Kidney epithelial cell (primary cell): ENCODE measurements at regions not wholly inside any gene's neighbourhood (a gene's known extent, or its start where the extent isn't known, plus 50 kb on each side); places are given as distances from the start of the nearest gene placed in this dataset.

ENCODE experiments used
- DNase-seq: peaks from one replicate; pipeline ENCODE4 v3.0.0-alpha.2; 2010; ENCODE audit warnings: low read depth
- H3K27me3 ChIP-seq: 2 replicates; pipeline ENCODE4 v1.6.0; 2011; ENCODE audit warnings: low read length; ENCODE audit not compliant: control insufficient read depth, insufficient read depth
- H3K36me3 ChIP-seq: 2 replicates; pipeline ENCODE4 v1.5.1; 2011; ENCODE audit warnings: low read length; ENCODE audit not compliant: control insufficient read depth, insufficient read depth
- H3K4me3 ChIP-seq: 2 replicates; pipeline ENCODE4 v1.5.1; 2011; ENCODE audit warnings: low read depth, mild to moderate bottlenecking, control low read depth, low read length
- TF ChIP-seq, protein P1 (sequence below): IDR thresholded peaks from 2 replicates; pipeline ENCODE4 v1.5.1; 2011; ENCODE audit warnings: mild to moderate bottlenecking, moderate library complexity, low read length, control low read depth, inconsistent platforms; ENCODE audit not compliant: insufficient read depth, poor library complexity, severe bottlenecking

- Histone ChIP-seq H3K27me3 (no peaks in the 10 kb centered on the region), H3K36me3 (no peaks in the 10 kb centered on the region), H3K4me3 (no peak overlapping the region)
- TF ChIP-seq, protein P1, sequence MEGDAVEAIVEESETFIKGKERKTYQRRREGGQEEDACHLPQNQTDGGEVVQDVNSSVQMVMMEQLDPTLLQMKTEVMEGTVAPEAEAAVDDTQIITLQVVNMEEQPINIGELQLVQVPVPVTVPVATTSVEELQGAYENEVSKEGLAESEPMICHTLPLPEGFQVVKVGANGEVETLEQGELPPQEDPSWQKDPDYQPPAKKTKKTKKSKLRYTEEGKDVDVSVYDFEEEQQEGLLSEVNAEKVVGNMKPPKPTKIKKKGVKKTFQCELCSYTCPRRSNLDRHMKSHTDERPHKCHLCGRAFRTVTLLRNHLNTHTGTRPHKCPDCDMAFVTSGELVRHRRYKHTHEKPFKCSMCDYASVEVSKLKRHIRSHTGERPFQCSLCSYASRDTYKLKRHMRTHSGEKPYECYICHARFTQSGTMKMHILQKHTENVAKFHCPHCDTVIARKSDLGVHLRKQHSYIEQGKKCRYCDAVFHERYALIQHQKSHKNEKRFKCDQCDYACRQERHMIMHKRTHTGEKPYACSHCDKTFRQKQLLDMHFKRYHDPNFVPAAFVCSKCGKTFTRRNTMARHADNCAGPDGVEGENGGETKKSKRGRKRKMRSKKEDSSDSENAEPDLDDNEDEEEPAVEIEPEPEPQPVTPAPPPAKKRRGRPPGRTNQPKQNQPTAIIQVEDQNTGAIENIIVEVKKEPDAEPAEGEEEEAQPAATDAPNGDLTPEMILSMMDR, result peak; percentile 84
- DNase-seq, result peak; percentile 57
Observed at GRCh38 chr6:141562851-141563763, 569.6 kb upstream of the GJE1 start.

GRCh38 chr6:141562186-141562811, 570.4 kb upstream of the GJE1 start:
- H3K36me3 ChIP-seq, result no peaks in the 10 kb centered on the region
- H3K27me3 ChIP-seq, result no peaks in the 10 kb centered on the region
- H3K4me3 ChIP-seq, result no peak overlapping the region
- DNase-seq, result no peak
- TF ChIP-seq, protein P1, result no peak

DNA sequence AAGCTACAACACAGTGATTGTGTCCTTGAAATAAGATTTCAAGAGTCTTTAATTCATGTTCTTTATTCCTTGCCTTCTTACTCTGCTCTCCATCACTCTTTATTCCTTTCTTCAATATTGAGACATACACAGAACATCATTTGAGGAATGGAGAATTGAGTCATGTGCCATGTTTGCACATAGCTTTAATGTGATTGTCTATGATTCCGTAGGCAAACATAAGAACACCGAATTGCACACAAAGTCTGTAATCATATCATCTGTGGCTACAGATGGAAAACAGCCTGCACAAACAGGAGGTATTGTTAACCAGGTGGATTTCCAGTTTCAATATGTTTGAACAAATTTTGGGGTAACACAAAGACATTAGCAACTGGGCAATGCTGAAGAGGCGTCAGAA, 571.6 kb upstream of the GJE1 start:
- Histone ChIP-seq H3K4me3 (no peak overlapping the region), H3K36me3 (no peaks in the 10 kb centered on the region), H3K27me3 (no peaks in the 10 kb centered on the region)
- TF ChIP-seq, protein P1, result no peak
- no peak for DNase-seq

GRCh38 chr6:141552463-141552862, 580.3 kb upstream of the GJE1 start:
- DNase-seq, result peak; percentile 97
- Histone ChIP-seq H3K36me3 (no peaks in the 10 kb centered on the region), H3K27me3 (no peaks in the 10 kb centered on the region), H3K4me3 (no peak overlapping the region)
- TF ChIP-seq, protein P1, result no peak

GRCh38 chr6:141552031-141552430, 580.7 kb upstream of the GJE1 start:
- DNase-seq, result no peak
- no peak overlapping the region for H3K4me3 ChIP-seq
- TF ChIP-seq, protein P1, result no peak
- H3K27me3 ChIP-seq, result no peaks in the 10 kb centered on the region
- H3K36me3 ChIP-seq, result no peaks in the 10 kb centered on the region
